Lower leg skin (tissue), 4 donors: ENCODE measurements at regions not wholly inside any gene's neighbourhood (a gene's known extent, or its start where the extent isn't known, plus 50 kb on each side); places are given as distances from the start of the nearest gene placed in this dataset.

Experiments used
- DNase-seq, 2 donors: peaks; one replicate each; pipeline ENCODE4 v3.0.0-alpha.2; 2019; ENCODE audit warnings: low spot score in 2 of 2
- H3K4me3 ChIP-seq: fragments of 200-600 bp; sonication (generic); 2 replicates; pipeline ENCODE4 v1.5.1; 2017; ENCODE audit warnings: mild to moderate bottlenecking, low read depth; ENCODE audit not compliant: poor library complexity, severe bottlenecking
- CTCF ChIP-seq, 3 donors: fragments of 450-650 bp; IDR thresholded peaks; one replicate each; pipeline ENCODE4 v1.5.1; 2016; ENCODE audit warnings: antibody characterized with exemption in 3 of 3, mild to moderate bottlenecking in 3 of 3, moderate library complexity in 2 of 3
- POLR2A ChIP-seq, 2 donors: fragments of 450-650 bp; IDR thresholded peaks; one replicate each; pipeline ENCODE4 v1.6.1; 2016 to 2017; ENCODE audit warnings: antibody characterized with exemption in 2 of 2, mild to moderate bottlenecking in 1 of 2, moderate library complexity in 1 of 2
- WGBS, 2 donors: methylation state at CpG; one replicate each; pipeline ENCODE4 v1.1.5; 2018; 5-methylcytosine and 5-hydroxymethylcytosine counted together
- intact Hi-C: fragments of 100-400 bp; cut with DNase I; formaldehyde crosslinking; loops from one replicate; pipeline ENCODE4 v1.15.0; 2023; ENCODE audit warnings: low total_unique reads

DNA sequence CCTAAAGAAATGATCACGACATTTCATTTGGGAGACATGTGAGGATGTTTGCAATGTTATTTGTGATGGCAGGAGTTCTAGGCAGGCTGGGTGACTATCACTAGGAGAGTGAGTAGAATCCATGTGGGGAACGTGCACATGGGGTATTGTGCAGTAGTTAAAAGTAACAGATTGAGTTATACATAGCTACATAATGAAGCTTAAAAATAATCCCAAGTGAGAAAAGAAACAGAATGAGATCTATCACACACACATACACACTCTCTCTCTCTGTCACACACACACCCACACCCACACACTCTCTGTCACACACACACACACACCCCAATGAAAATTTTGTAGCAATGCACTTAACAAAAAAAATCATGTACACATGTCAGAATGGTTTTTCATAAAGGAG lies 218.7 kb upstream of the ARG1 start:
- no peak overlapping the region for H3K4me3 ChIP-seq
- no peak for DNase-seq
- 84 to 94% methylated on average over 2 of the region's 2 CpGs for WGBS, 2 donors
- no peak for TF ChIP-seq CTCF (IDR thresholded peaks at IDR 0.05)
- intact Hi-C loops, result no loop called here

- DNase-seq, result no peak
Measured at GRCh38 chr6:131356161-131356560, 216.9 kb upstream of the ARG1 start.

GRCh38 chr6:131357501-131357900 lies 215.5 kb upstream of the ARG1 start:
- 75 to 77% methylated on average over 2 of the region's 2 CpGs for WGBS, 2 donors
- intact Hi-C loops, result no loop called here
- no peak overlapping the region for H3K4me3 ChIP-seq
- no peak for TF ChIP-seq CTCF (IDR thresholded peaks at IDR 0.05)
- no peak for TF ChIP-seq POLR2A (IDR thresholded peaks at IDR 0.05)
- DNase-seq, result no peak

More at GRCh38 chr6:131356161-131356560, 216.9 kb upstream of the ARG1 start:
- intact Hi-C loops, result no loop called here
- H3K4me3 ChIP-seq, result no peak overlapping the region
- WGBS, 2 donors, result 48 to 64% methylated on average over 2 of the region's 2 CpGs
- TF ChIP-seq POLR2A (IDR thresholded peaks at IDR 0.05), result no peak
- no peak for TF ChIP-seq CTCF (IDR thresholded peaks at IDR 0.05)

GRCh38 chr6:131362070-131362469 lies 211.0 kb upstream of the ARG1 start:
- no peak overlapping the region for H3K4me3 ChIP-seq
- no peak for TF ChIP-seq POLR2A (IDR thresholded peaks at IDR 0.05)
- no peak for TF ChIP-seq CTCF (IDR thresholded peaks at IDR 0.05)
- WGBS, 2 donors, result 75 to 83% methylated on average over 4 of the region's 4 CpGs
- DNase-seq, result no peak
- intact Hi-C loops, result no loop called here

GRCh38 chr6:131362696-131363095 lies 210.3 kb upstream of the ARG1 start:
- DNase-seq, result no peak
- WGBS, 2 donors, result 86 to 93% methylated on average over 8 of the region's 8 CpGs
- H3K4me3 ChIP-seq, result no peak overlapping the region
- no peak for TF ChIP-seq CTCF (IDR thresholded peaks at IDR 0.05)
- TF ChIP-seq POLR2A (IDR thresholded peaks at IDR 0.05), result no peak
- intact Hi-C loops, result no loop called here
